ENCODE measurements at regions not wholly inside any gene's neighbourhood (a gene's known extent, or its start where the extent isn't known, plus 50 kb on each side); places are given as distances from the start of the nearest gene placed in this dataset.

DNA sequence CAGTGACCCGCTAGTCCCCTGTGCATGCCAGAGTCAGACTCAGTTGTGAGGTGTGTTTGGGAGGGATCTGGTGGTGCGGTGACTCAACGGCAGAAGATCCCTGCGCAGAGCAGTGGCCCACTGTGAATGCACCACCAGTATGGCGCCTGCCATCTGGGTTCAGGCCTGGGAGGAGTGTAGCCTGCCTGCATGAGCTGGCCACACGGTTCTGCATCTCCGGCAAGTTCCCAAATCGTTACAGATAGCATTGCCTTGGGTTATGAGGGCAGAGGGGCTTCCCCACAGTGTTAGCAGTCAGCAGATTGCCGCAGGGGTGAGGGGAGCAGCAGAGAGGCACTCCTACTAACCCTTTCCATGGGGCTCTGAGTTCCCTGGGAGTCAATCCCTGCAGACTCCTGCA lies 629.6 kb downstream of the TLL1 start:
- H3K36me3 ChIP-seq, result no peaks in the 10 kb centered on the region
- no peak overlapping the region for H3K27ac ChIP-seq
- intact Hi-C loops (cut with DNase I), result no loop called here
- no peak for DNase-seq (ENCODE audit: low spot score)
- no peak overlapping the region for H3K4me3 ChIP-seq
- TF ChIP-seq POLR2AphosphoS5 (IDR thresholded peaks at IDR 0.05) (no peak), POLR2A (IDR thresholded peaks at IDR 0.05) (no peak)
- TF ChIP-seq, protein P1, sequence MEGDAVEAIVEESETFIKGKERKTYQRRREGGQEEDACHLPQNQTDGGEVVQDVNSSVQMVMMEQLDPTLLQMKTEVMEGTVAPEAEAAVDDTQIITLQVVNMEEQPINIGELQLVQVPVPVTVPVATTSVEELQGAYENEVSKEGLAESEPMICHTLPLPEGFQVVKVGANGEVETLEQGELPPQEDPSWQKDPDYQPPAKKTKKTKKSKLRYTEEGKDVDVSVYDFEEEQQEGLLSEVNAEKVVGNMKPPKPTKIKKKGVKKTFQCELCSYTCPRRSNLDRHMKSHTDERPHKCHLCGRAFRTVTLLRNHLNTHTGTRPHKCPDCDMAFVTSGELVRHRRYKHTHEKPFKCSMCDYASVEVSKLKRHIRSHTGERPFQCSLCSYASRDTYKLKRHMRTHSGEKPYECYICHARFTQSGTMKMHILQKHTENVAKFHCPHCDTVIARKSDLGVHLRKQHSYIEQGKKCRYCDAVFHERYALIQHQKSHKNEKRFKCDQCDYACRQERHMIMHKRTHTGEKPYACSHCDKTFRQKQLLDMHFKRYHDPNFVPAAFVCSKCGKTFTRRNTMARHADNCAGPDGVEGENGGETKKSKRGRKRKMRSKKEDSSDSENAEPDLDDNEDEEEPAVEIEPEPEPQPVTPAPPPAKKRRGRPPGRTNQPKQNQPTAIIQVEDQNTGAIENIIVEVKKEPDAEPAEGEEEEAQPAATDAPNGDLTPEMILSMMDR (IDR thresholded peaks at IDR 0.05), result no peak
- 82% methylated on average over 9 of the region's 9 CpGs for WGBS
- no peaks in the 10 kb centered on the region for H3K27me3 ChIP-seq (replicated peaks; ENCODE audit: insufficient read depth)
- H3K4me1 ChIP-seq (replicated peaks), result no peaks in the 10 kb centered on the region
- H3K9me3 ChIP-seq, result no peaks in the 10 kb centered on the region

DNA sequence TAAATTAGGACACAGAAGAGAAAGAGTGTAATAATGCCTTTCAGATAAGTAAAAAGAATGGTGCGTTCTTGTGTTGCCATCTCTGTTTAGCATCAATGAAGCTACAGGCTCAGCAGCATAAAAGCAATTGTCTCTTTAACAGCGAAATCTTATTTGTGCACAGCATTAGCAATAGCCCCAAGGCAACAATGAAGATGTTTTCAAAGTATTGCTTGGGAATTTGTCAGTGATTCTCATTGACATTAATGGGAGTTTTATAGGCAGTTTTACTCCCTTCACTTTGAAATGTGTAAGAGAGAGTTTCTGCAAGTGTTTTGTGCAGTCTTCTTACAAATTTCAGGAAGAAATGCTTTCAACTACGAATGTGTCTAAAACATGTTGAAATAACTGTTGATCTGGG lies 633.0 kb downstream of the TLL1 start:
- H3K27me3 ChIP-seq (replicated peaks; ENCODE audit: insufficient read depth), result no peaks in the 10 kb centered on the region
- no peak overlapping the region for H3K27ac ChIP-seq
- no peak for TF ChIP-seq POLR2AphosphoS5 (IDR thresholded peaks at IDR 0.05)
- TF ChIP-seq POLR2A (IDR thresholded peaks at IDR 0.05), result no peak
- TF ChIP-seq, protein P1 (IDR thresholded peaks at IDR 0.05), result no peak
- H3K9me3 ChIP-seq, result no peaks in the 10 kb centered on the region
- H3K4me1 ChIP-seq (replicated peaks), result no peaks in the 10 kb centered on the region
- H3K36me3 ChIP-seq, result no peaks in the 10 kb centered on the region
- WGBS, result 26% methylated on average over 3 of the region's 3 CpGs
- DNase-seq (ENCODE audit: low spot score), result no peak
- no peak overlapping the region for H3K4me3 ChIP-seq
- intact Hi-C loops (cut with DNase I), result no loop called here

DNA sequence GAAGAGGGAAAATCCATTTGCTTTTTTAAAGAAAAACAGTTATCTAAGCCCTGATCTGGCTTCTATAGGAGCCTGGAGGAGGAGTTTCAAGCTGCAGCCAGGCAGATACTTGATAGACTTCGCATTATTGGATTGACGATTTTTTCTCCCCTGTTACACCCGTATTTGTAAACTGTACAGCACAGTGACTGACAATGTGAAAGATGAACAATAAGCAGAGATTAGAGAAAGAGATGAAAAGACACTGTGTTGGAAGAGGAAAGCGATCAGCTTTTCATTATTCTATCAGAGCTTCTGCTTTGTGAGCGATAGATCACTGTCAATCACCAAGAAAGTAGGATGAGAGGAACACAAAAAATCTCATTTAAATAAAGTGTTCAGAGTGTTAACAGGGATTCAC lies 639.2 kb downstream of the TLL1 start:
- no peak for DNase-seq (ENCODE audit: low spot score)
- Histone ChIP-seq H3K36me3 (no peaks in the 10 kb centered on the region), H3K4me1 (replicated peaks) (no peaks in the 10 kb centered on the region), H3K27ac (no peak overlapping the region), H3K27me3 (replicated peaks; ENCODE audit: insufficient read depth) (no peaks in the 10 kb centered on the region), H3K4me3 (no peak overlapping the region), H3K9me3 (no peaks in the 10 kb centered on the region)
- intact Hi-C loops (cut with DNase I), result no loop called here
- WGBS, result 80% methylated on average over 5 of the region's 5 CpGs
- TF ChIP-seq, protein P1 (IDR thresholded peaks at IDR 0.05), result no peak
- TF ChIP-seq POLR2AphosphoS5 (IDR thresholded peaks at IDR 0.05) (no peak), POLR2A (IDR thresholded peaks at IDR 0.05) (no peak)

DNA sequence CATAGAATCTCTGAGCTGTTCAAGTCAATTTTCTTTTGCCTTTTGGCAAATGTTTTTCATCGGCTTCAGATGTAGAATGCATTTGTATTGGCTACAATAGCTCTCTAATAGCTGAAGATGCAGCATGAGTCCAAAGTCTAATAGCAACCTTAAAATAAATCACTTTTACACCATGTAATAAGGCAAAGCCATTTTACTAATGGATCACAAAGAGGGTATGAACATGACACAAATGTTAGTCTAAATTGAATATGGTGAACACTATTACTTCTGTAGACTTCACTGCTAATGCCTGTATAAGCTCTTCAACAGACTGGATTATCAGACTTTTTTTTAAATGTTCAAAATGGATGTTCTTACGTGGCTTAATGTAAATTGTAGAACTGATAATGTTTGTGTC lies 645.3 kb downstream of the TLL1 start:
- Histone ChIP-seq H3K36me3 (no peaks in the 10 kb centered on the region), H3K27me3 (replicated peaks; ENCODE audit: insufficient read depth) (no peaks in the 10 kb centered on the region), H3K4me3 (no peak overlapping the region), H3K9me3 (no peaks in the 10 kb centered on the region), H3K27ac (no peak overlapping the region), H3K4me1 (replicated peaks) (no peaks in the 10 kb centered on the region)
- TF ChIP-seq POLR2A (IDR thresholded peaks at IDR 0.05) (no peak), POLR2AphosphoS5 (IDR thresholded peaks at IDR 0.05) (no peak)
- TF ChIP-seq, protein P1 (IDR thresholded peaks at IDR 0.05), result no peak
- DNase-seq (ENCODE audit: low spot score), result no peak
- 52% methylated on average over 2 of the region's 2 CpGs for whole genome bisulfite sequencing
- intact Hi-C loops (cut with DNase I), result no loop called here

DNA sequence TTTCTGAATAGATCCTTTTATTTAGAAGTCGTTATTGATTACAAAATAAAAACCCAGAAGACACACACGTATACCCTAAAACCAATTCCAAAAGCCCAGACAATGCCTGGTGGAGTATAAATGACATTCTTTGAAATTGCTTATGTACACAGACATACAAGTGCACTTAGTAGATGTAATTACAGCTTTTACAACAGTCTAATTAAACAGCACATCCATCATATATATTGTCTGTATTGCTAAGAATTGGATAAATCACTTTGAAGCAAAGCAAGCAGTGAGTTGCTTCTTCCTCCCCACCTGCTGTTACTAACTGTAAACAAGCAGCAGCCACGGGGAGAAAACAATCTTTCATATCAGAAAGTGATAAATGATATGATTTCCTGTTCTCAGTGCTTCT lies 645.7 kb downstream of the TLL1 start:
- intact Hi-C loops (cut with DNase I), result no loop called here
- TF ChIP-seq POLR2A (IDR thresholded peaks at IDR 0.05) (no peak), POLR2AphosphoS5 (IDR thresholded peaks at IDR 0.05) (no peak)
- TF ChIP-seq, protein P1 (IDR thresholded peaks at IDR 0.05), result no peak
- Histone ChIP-seq H3K4me3 (no peak overlapping the region), H3K9me3 (no peaks in the 10 kb centered on the region), H3K27ac (no peak overlapping the region), H3K27me3 (replicated peaks; ENCODE audit: insufficient read depth) (no peaks in the 10 kb centered on the region), H3K4me1 (replicated peaks) (no peaks in the 10 kb centered on the region), H3K36me3 (no peaks in the 10 kb centered on the region)
- 19% methylated on average over 3 of the region's 3 CpGs for WGBS
- no peak for DNase-seq (ENCODE audit: low spot score)

All from prostate gland (tissue), 2 donors.